Colonic mucosa (tissue), 4 donors: ENCODE measurements at regions not wholly inside any gene's neighbourhood (a gene's known extent, or its start where the extent isn't known, plus 50 kb on each side); places are given as distances from the start of the nearest gene placed in this dataset.

ENCODE experiments used
- DNase-seq: peaks from one replicate; pipeline ENCODE4 v3.0.0-alpha.2; 2020
- H3K27ac ChIP-seq: fragments of 200-600 bp; one replicate; pipeline ENCODE4 v1.8.0; 2021
- H3K27me3 ChIP-seq: fragments of 200-600 bp; one replicate; pipeline ENCODE4 v1.8.0; 2021
- H3K36me3 ChIP-seq: fragments of 200-600 bp; one replicate; pipeline ENCODE4 v1.8.0; 2021
- H3K4me1 ChIP-seq: fragments of 200-600 bp; one replicate; pipeline ENCODE4 v1.8.0; 2021; ENCODE audit warnings: mild to moderate bottlenecking
- H3K4me3 ChIP-seq: fragments of 200-600 bp; one replicate; pipeline ENCODE4 v1.8.0; 2021
- H3K9ac ChIP-seq, 2 donors: one replicate each; pipeline ENCODE4 v1.7.0; 2013; ENCODE audit warnings: control low read depth in 2 of 2, low read depth in 2 of 2, low read length in 2 of 2
- H3K9me3 ChIP-seq: fragments of 200-600 bp; one replicate; pipeline ENCODE4 v1.8.0; 2021
- intact Hi-C: fragments of 100-400 bp; cut with DNase I; formaldehyde crosslinking; loops from one replicate; pipeline ENCODE4 v1.14.1; 2022
- TF ChIP-seq, protein P1 (sequence below): fragments of 200-600 bp; IDR thresholded peaks from one replicate; pipeline ENCODE4 v1.8.0; 2022; ENCODE audit warnings: antibody characterized with exemption, mild to moderate bottlenecking
- donor health status: healthy.
- donor health status: DM: no; HTN: no; CAD: no.
- donor health status: DM: no; HTN: no; CAD: no.

DNA sequence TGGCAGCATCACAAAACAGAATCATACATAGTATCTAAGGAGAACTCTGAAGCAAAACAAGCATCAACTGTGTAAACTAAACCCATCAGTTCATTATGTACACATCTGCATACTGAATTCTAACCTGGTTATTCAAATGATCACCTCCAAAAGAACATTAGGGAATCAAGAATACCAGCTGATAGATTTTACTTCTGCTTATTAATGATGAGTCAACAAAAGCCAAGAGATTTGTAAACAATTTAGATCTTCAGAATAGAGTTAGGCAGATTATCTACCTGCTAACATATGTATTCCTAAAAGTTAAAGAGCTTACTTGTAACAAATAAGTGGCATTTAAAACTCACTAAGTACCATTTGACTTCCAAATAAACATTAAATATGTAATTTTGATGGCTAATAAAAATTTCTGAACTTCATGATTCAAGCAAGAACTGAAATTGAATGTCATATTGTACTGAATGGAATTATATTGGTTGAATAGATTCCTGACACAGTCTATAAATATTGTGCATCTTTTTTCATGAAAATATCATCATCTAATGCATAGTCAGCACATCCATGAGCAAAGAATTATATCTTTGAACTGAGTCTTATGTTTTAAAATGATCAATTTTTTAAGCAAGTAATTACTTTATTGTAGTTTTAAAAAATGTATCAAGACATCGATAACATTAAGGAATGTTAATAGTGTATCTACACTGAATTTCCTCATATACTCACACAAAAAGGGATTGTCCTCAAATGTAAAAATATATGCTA lies 470.5 kb downstream of the GRXCR1 start:
- no peaks in the 10 kb centered on the region for H3K9me3 ChIP-seq
- no peak overlapping the region for H3K9ac ChIP-seq
- TF ChIP-seq, protein P1, sequence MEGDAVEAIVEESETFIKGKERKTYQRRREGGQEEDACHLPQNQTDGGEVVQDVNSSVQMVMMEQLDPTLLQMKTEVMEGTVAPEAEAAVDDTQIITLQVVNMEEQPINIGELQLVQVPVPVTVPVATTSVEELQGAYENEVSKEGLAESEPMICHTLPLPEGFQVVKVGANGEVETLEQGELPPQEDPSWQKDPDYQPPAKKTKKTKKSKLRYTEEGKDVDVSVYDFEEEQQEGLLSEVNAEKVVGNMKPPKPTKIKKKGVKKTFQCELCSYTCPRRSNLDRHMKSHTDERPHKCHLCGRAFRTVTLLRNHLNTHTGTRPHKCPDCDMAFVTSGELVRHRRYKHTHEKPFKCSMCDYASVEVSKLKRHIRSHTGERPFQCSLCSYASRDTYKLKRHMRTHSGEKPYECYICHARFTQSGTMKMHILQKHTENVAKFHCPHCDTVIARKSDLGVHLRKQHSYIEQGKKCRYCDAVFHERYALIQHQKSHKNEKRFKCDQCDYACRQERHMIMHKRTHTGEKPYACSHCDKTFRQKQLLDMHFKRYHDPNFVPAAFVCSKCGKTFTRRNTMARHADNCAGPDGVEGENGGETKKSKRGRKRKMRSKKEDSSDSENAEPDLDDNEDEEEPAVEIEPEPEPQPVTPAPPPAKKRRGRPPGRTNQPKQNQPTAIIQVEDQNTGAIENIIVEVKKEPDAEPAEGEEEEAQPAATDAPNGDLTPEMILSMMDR = no peak

DNA sequence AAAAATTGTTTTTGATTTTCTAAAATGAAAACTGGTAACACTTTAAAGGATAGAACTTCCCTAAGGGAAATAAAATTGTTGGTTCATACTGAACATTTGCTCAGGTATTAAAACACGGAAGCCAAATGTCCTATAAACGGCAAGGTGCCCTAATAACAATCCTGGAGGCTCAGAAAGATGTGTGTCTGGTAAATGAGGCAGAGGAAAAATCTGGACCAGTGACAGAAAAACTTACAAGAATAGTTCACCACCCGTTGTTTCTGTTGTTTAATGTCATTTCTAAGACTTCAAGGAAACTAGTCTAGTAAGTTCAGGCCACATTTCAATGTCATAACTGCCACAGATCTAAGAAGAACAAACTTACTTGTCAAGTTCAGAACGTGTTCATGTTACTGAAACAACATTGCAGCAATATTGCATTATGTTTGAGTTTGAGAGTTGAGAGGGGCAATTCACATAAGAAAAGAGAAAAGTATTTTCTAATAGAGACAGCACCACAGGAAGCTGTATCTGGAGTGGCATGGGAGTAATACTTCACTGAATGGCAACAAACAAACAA lies 476.6 kb downstream of the GRXCR1 start:
- Histone ChIP-seq H3K9me3 (no peaks in the 10 kb centered on the region), H3K9ac (no peak overlapping the region), H3K27me3 (no peaks in the 10 kb centered on the region), H3K4me1 (no peaks in the 10 kb centered on the region), H3K36me3 (no peaks in the 10 kb centered on the region), H3K27ac (no peak overlapping the region), H3K4me3 (no peak overlapping the region)
- intact Hi-C loops = no loop called here
- TF ChIP-seq, protein P1 = no peak
- no peak for DNase-seq

More for the DNA sequence above, 470.5 kb downstream of the GRXCR1 start:
- H3K27ac ChIP-seq = no peak overlapping the region
- no peak overlapping the region for H3K4me3 ChIP-seq
- H3K27me3 ChIP-seq = no peaks in the 10 kb centered on the region
- no peak for DNase-seq
- no peaks in the 10 kb centered on the region for H3K4me1 ChIP-seq
- no peaks in the 10 kb centered on the region for H3K36me3 ChIP-seq
- intact Hi-C loops = no loop called here

DNA sequence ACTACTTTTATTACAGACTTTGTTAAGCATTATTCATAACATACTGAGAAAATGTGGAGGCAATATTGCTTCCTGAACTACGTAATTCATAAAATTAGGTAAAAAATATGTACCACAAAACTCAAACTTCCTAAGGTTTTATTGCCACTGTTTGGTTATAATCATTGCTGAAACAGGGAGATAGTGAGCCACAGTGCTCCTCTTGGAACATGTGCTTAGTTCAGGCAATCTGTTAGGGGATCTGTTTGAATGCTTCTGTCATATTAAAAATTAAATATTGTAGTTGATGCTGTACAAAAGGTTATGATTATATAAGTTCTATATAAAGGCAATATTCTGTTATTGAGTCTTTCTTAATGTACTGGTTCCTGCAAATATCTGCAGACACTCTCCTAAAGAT lies 480.7 kb downstream of the GRXCR1 start:
- Histone ChIP-seq H3K4me3 (no peak overlapping the region), H3K9ac (no peak overlapping the region), H3K27me3 (no peaks in the 10 kb centered on the region), H3K36me3 (no peaks in the 10 kb centered on the region), H3K9me3 (no peaks in the 10 kb centered on the region), H3K27ac (no peak overlapping the region), H3K4me1 (no peaks in the 10 kb centered on the region)
- intact Hi-C loops = no loop called here
- TF ChIP-seq, protein P1 = no peak
- no peak for DNase-seq

DNA sequence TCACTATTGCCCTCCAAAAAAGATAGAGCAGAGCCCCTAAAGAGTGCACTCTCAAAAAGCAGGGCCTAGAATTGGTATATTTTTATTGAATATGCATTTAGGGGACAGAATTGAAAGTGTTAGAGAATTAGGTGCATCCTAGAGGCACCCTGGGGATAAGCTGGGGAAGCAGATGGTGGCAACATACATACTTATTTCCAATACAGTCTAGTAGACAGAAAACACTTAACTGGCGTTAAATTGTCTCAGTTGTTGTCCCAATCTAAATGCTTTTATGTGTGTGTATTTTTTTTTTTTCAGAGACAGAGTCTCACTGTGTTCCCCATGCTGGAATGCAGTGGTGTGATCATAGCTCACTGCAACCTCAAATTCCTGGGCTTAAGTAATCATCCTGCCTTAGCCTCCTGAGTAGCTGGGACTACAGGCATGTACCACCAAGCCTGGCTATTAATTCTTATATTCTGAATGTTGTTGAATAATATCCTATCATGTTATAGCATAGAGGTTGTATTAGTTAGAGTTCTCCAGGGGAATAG lies 481.8 kb downstream of the GRXCR1 start:
- Histone ChIP-seq H3K36me3 (no peaks in the 10 kb centered on the region), H3K27me3 (no peaks in the 10 kb centered on the region), H3K27ac (no peak overlapping the region), H3K4me1 (no peaks in the 10 kb centered on the region), H3K9ac (no peak overlapping the region), H3K4me3 (no peak overlapping the region), H3K9me3 (no peaks in the 10 kb centered on the region)
- DNase-seq = no peak
- TF ChIP-seq, protein P1 = no peak
- intact Hi-C loops = no loop called here

DNA sequence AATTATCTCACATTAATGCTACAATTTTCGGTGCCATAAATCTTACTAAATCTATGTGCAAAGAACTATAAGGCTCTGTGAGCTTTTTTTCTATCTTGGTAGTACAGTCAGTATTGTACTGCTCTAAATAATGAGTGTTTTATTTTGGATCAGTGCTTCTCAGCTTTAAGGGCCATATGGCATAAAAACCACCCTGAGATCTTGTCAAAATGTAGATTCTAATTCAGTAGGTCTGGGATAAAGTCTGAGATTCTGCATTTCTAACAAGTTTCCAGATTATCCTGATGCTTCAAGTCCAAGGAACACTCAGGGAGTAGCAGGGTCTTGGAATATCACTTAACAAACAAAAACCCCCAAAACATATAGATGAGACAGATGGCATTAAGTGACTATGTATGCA lies 486.5 kb downstream of the GRXCR1 start:
- intact Hi-C loops = no loop called here
- TF ChIP-seq, protein P1 = no peak
- Histone ChIP-seq H3K4me3 (no peak overlapping the region), H3K9me3 (no peaks in the 10 kb centered on the region), H3K4me1 (no peaks in the 10 kb centered on the region), H3K36me3 (no peaks in the 10 kb centered on the region), H3K9ac (no peak overlapping the region), H3K27me3 (no peaks in the 10 kb centered on the region), H3K27ac (no peak overlapping the region)
- no peak for DNase-seq
